Endothelial cell of umbilical vein (primary cell): ENCODE measurements at regions not wholly inside any gene's neighbourhood (a gene's known extent, or its start where the extent isn't known, plus 50 kb on each side); places are given as distances from the start of the nearest gene placed in this dataset.

Source experiments
- BruUV-seq: library from RNA; stranded (reverse); fragments of 400-500 nt; replicated peaks from 2 replicates; lab custom pipeline; 2021; lab: Mats Ljungman, UMichigan
- CTCF ChIA-PET: fragments of 300-600, 350-600 bp; sonication (Branson Sonifier 250); formaldehyde crosslinking; loops from one replicate; lab custom pipeline; 2021; ENCODE audit warnings: antibody characterized with exemption, inconsistent platforms; lab: Charles Lee
- POLR2A ChIA-PET: fragments of 300-600, 350-600 bp; sonication (Branson Sonifier 250); formaldehyde crosslinking; loops from one replicate; lab custom pipeline; 2021; ENCODE audit warnings: antibody characterized with exemption, inconsistent platforms; lab: Charles Lee
- DNase-seq: peaks from one replicate; pipeline ENCODE4 v3.0.0-alpha.2; 2011; ENCODE audit warnings: low read depth, low spot score
- FAIRE-seq: peaks from 2 replicates; lab custom pipeline; 2011; peaks lifted over from hg19 to GRCh38; lab: Jason Lieb, UNC
- H2AFZ ChIP-seq: 2 replicates; pipeline ENCODE4 v1.6.0; 2012; ENCODE audit warnings: low read depth, low read length, control low read depth, inconsistent platforms
- H3K27ac ChIP-seq: 2 replicates; pipeline ENCODE4 v1.5.1; 2011; ENCODE audit warnings: low read depth, mild to moderate bottlenecking, control low read depth, low read length, moderate library complexity; ENCODE audit not compliant: insufficient read depth
- H3K27me3 ChIP-seq, 2 experiments: 2 replicates each; pipeline versions ENCODE4 v1.6.0 to v1.6.1; 2011; ENCODE audit warnings: low read length in 2 of 2, mixed read lengths in 1 of 2; ENCODE audit not compliant: control insufficient read depth in 2 of 2, insufficient read depth in 2 of 2
- H3K36me3 ChIP-seq, 2 experiments: 2 replicates in 1 of 2; 3 replicates in 1 of 2; pipeline ENCODE4 v1.5.1; 2011; ENCODE audit warnings: low read length in 2 of 2, mild to moderate bottlenecking in 1 of 2, moderate library complexity in 1 of 2; ENCODE audit not compliant: control insufficient read depth in 2 of 2, insufficient read depth in 2 of 2; ENCODE audit errors: extremely low read depth in 1 of 2
- H3K4me1 ChIP-seq: 3 replicates; pipeline ENCODE4 v1.5.1; 2011; ENCODE audit warnings: mild to moderate bottlenecking, low read length; ENCODE audit not compliant: control insufficient read depth, insufficient read depth; ENCODE audit errors: extremely low read depth
- H3K4me2 ChIP-seq: 2 replicates; pipeline ENCODE4 v1.6.1; 2011; ENCODE audit warnings: low read length, control low read depth, mixed read lengths; ENCODE audit not compliant: insufficient read depth
- H3K4me3 ChIP-seq, 3 experiments: fragments of 200-600 bp in 1 of 3; sonication (generic), shearing (Covaris generic) in 1 of 3; replicated peaks in 1 of 3; 2 replicates each; pipeline ENCODE4 v1.5.1; 2011 to 2016; ENCODE audit warnings: control low read depth in 3 of 3, low read length in 3 of 3, mild to moderate bottlenecking in 2 of 3, inconsistent platforms in 1 of 3, low read depth in 1 of 3, moderate library complexity in 1 of 3; ENCODE audit not compliant: insufficient read depth in 1 of 3
- H3K79me2 ChIP-seq: 2 replicates; pipeline ENCODE4 v1.6.0; 2012; ENCODE audit warnings: low read length, inconsistent platforms; ENCODE audit not compliant: control insufficient read depth, insufficient read depth
- H3K9ac ChIP-seq: replicated peaks from 2 replicates; pipeline ENCODE3; 2011; ENCODE audit warnings: low read length, control low read depth; ENCODE audit not compliant: insufficient read depth; ENCODE audit errors: extremely low read depth
- H3K9me1 ChIP-seq: replicated peaks from 3 replicates; pipeline ENCODE4 v1.6.0; 2011; ENCODE audit warnings: mild to moderate bottlenecking, low read length; ENCODE audit not compliant: control insufficient read depth, insufficient read depth; ENCODE audit errors: extremely low read depth
- H3K9me3 ChIP-seq: replicated peaks from 2 replicates; pipeline ENCODE4 v1.5.1; 2012; ENCODE audit warnings: low read length, inconsistent platforms; ENCODE audit not compliant: control insufficient read depth, insufficient read depth
- H4K20me1 ChIP-seq: replicated peaks from 2 replicates; pipeline ENCODE3; 2011; ENCODE audit warnings: mild to moderate bottlenecking, low read length; ENCODE audit not compliant: control insufficient read depth, insufficient read depth; ENCODE audit errors: extremely low read depth
- CTCF ChIP-seq, 2 donors: IDR thresholded peaks; 1 replicate in 1 of 2; 2 replicates in 1 of 2; pipeline ENCODE4 v1.5.1; 2011; ENCODE audit warnings: low read length in 2 of 2, mild to moderate bottlenecking in 2 of 2, moderate library complexity in 2 of 2, control low read depth in 1 of 2, inconsistent platforms in 1 of 2, low read depth in 1 of 2; ENCODE audit not compliant: insufficient read depth in 1 of 2; ENCODE audit errors: extremely low read depth in 1 of 2
- EZH2 ChIP-seq: IDR thresholded peaks from 2 replicates; pipeline ENCODE4 v1.6.1; 2012; ENCODE audit warnings: borderline replicate concordance, low read depth, mild to moderate bottlenecking, moderate library complexity, low read length, inconsistent platforms; ENCODE audit not compliant: severe bottlenecking
- MAX ChIP-seq: IDR thresholded peaks from 2 replicates; pipeline ENCODE4 v1.6.1; 2011; ENCODE audit not compliant: insufficient read depth, insufficient read length
- POLR2A ChIP-seq: IDR thresholded peaks from 2 replicates; pipeline ENCODE4 v1.6.1; 2012; ENCODE audit warnings: low read depth, mild to moderate bottlenecking, control low read depth, low read length
- POLR2AphosphoS5 ChIP-seq: IDR thresholded peaks from 2 replicates; pipeline ENCODE4 v1.6.1; 2012; ENCODE audit warnings: low read depth, mild to moderate bottlenecking, control low read depth, low read length, moderate library complexity; ENCODE audit not compliant: insufficient read depth
- dilution Hi-C: fragments of 300-500 bp; cut with MboI; formaldehyde crosslinking; loops from one replicate; pipeline ENCODE4 v1.15.0; 2019; ENCODE audit warnings: low sequenced_read_pairs; ENCODE audit not compliant: extremely low pct_ligation_motif_present
- intact Hi-C: fragments of 100-400 bp; cut with micrococcal nuclease; formaldehyde crosslinking; loops from one replicate; pipeline ENCODE4 v1.10.0; 2022

GRCh38 chr5:43900974-43901373 is 298.0 kb downstream of the NNT start:
- intact Hi-C loops (no loop called here), dilution Hi-C loops (no loop called here)
- no peaks in the 10 kb centered on the region for H4K20me1 ChIP-seq
- H3K36me3 ChIP-seq = no peaks in the 10 kb centered on the region
- H3K79me2 ChIP-seq = no peaks in the 10 kb centered on the region
- DNase-seq (no peak), FAIRE-seq (no peak)
- TF ChIP-seq POLR2AphosphoS5 (no peak), CTCF (IDR thresholded peaks at IDR 0.05; ENCODE audit: extremely low read depth in 1 of 2, insufficient read depth in 1 of 2, low read depth in 1 of 2, low read length in 2 of 2) (no peak), EZH2 (no peak), MAX (no peak), POLR2A (no peak)
- no TSS peak for BruUV-seq
- H3K4me3 ChIP-seq = no peak overlapping the region
- ChIA-PET CTCF (no interaction called here), POLR2A (no interaction called here)
- H3K9ac ChIP-seq = no peak overlapping the region
- H3K4me2 ChIP-seq = no peak overlapping the region
- H3K27ac ChIP-seq = no peak overlapping the region
- H3K4me1 ChIP-seq = no peaks in the 10 kb centered on the region
- H2AFZ ChIP-seq = no peak overlapping the region
- H3K27me3 ChIP-seq = no peaks in the 10 kb centered on the region
- H3K9me3 ChIP-seq = no peaks in the 10 kb centered on the region
- no peaks in the 10 kb centered on the region for H3K9me1 ChIP-seq

- H3K27me3 ChIP-seq = no peaks in the 10 kb centered on the region
- H3K4me3 ChIP-seq = no peak overlapping the region
- POLR2A ChIA-PET = no interaction called here
- H3K79me2 ChIP-seq = no peaks in the 10 kb centered on the region
- H3K4me1 ChIP-seq = no peaks in the 10 kb centered on the region
- H3K27ac ChIP-seq = no peak overlapping the region
- CTCF ChIA-PET = no interaction called here
- H3K36me3 ChIP-seq = no peaks in the 10 kb centered on the region
- H3K4me2 ChIP-seq = no peak overlapping the region
- H3K9me3 ChIP-seq = no peaks in the 10 kb centered on the region
- intact Hi-C loops = no loop called here
- FAIRE-seq (no peak), DNase-seq (no peak)
- no TSS peak for BruUV-seq
- dilution Hi-C loops = no loop called here
- no peaks in the 10 kb centered on the region for H4K20me1 ChIP-seq
- no peak overlapping the region for H2AFZ ChIP-seq
- no peak overlapping the region for H3K9ac ChIP-seq
- no peaks in the 10 kb centered on the region for H3K9me1 ChIP-seq
- TF ChIP-seq POLR2AphosphoS5 = no peak
- TF ChIP-seq CTCF (IDR thresholded peaks at IDR 0.05; ENCODE audit: extremely low read depth in 1 of 2, insufficient read depth in 1 of 2, low read depth in 1 of 2, low read length in 2 of 2) = no peak
Observed at GRCh38 chr5:43895876-43896275, 292.9 kb downstream of the NNT start.
